Inferior parietal cortex (tissue), 1 donor: ENCODE measurements at regions not wholly inside any gene's neighbourhood (a gene's known extent, or its start where the extent isn't known, plus 50 kb on each side); places are given as distances from the start of the nearest gene placed in this dataset.

Source experiments
- DNase-seq: peaks from one replicate; pipeline ENCODE4 v3.0.0-alpha.2; 2016; ENCODE audit errors: extremely low spot score

- DNase-seq = no peak
Measured at GRCh38 chr9:108677776-108678175, 178.0 kb downstream of the ACTL7B start.

DNA sequence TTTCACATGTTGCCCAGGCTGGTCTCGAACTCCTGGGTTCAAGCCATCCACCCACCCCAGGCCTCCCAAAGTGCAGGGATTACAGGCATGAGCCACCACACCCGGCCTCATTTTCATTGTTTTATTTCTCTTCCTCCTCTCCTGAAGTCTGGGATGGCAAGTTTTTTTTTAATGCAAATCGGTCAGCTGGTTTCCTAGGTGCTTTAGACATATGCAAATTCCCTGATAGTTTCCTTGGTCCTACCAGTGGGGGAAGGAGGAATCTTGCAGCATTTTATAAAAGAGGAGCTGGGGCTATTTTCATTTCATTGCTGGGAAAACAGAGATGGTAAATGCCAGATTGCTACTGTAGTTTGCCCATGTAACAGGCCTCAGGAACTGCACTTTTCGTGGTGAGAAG is 179.4 kb downstream of the ACTL7B start:
- DNase-seq = no peak

- DNase-seq = no peak
Measured at GRCh38 chr9:108675708-108676107, 180.1 kb downstream of the ACTL7B start.

- DNase-seq = no peak
Measured at GRCh38 chr9:108674766-108675530, 180.8 kb downstream of the ACTL7B start.

DNA sequence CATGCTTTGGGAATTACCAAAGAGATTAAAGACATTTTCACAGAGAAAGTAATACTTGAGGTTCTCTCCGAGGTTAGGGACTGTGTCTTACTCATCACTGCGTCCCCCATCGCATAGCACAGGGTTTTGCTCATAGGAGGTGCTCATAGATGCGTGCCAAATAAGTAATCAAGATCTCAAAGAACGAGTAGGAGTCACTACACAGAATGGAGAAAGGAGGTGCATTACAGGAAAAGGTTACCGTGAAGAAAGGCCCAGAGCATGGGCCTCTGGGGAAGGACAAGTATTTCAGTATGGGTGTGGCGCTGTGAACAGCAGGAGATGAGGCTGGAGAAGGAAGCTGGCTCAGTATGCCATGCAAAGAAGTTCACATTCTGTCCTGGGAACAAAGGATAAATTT is 182.4 kb downstream of the ACTL7B start:
- no peak for DNase-seq

DNA sequence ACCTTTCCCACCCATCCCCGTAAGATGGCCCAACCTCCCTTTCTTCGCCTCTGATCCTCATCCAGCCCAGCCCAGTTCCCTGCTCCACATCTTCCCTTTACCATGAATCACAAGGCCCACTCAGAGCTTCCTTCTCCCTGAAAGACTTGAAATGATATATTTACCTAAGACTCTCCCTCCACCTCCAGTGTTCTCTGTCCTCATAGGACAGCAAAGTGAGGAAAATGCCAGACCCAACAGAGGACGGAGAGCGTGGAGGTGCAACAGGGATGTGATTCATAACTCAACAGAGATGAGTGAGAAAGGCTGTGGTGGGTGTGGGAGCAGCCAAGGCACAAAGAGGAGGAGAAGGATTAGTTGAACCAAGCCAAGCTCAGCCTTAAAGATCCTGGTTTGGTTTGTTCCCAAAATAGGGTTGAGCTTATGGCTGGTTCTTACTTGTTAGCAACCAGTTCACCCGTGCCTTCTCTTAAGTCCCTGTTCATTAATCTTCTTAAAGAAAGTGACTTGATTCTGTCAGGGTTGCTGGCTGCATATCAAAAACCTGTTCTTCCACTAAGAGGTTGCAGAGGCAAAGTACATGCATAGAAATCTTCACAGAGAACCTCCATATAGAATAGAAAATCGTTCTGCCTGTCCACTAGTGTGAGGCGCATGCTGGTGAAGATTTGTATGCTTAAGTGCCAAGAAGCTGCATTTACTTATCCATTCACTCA is 183.2 kb downstream of the ACTL7B start:
- no peak for DNase-seq

DNA sequence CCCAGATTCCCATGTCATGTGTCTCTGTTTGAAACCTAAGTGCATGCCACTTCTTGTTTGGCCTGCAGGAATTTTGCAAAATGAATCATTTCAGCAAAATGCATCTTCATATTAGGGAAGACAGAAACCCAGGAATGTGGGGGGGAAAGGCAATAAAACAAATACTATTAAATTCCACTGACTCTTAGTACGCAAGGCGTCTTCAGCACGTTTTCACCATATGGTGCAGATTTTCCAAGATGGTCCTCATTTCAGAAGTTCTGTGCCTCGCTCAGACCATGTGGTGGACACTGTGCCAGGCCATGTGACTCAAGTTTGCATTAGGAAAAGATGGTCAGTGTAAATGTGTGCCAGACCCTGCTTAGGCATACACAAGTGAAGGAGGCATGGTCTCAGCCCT is 184.0 kb downstream of the ACTL7B start:
- DNase-seq = no peak

- no peak for DNase-seq
Measured at GRCh38 chr9:108671176-108671575, 184.6 kb downstream of the ACTL7B start.

DNA sequence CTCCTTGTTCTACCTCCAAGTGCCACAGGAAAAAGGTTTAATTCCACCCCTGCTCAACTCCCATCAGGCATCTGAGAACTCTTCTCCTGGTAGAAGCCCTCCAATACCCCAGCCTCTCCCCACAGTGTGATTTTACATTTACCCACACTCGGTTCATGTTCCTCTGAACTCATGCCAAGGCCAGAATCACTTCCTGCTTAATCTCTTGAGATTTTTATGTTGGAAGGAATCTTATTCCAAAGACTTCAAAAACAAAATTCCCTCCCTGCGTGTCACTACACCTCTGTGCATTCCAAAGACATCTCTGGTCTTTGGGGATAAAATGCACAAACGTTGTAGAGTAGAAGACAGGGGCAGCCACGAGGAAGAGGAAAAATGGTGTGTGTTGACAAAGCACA is 186.8 kb downstream of the ACTL7B start:
- DNase-seq = no peak

DNA sequence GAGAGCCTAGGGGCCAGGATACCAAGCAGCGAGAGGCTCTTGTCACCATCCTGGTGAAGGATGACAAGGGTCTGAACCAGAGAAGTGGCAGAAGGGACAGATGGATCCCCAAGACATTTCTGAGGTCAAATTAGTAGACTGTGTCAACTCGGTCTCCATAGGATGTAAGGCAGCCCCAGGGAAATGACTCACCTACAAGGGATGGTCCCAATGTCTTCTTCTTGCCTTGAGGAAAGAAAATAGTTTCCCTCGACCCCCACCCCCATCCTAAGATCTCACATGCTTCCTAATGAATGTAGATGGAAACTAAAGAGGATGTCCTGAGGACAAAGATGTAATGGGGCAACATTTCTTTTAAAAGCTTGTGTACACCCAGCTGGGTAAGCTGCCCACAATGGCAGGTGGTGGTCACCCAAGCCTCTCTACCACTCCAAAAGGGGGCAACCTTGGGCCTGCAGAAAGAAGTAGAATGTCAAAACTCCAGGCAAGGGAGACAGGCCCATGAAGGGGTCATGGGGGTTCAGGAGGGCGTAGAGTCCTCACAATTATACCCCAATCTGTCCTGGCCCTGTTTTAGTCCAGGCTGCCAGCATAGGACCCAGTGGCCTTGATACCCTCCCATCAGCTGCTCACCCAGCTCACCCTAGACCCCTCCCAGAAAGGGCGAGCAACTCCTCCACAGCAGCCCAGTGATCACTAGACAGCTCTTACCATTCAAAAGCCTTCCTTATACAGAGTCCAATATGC is 187.4 kb downstream of the ACTL7B start:
- DNase-seq = no peak

- DNase-seq = no peak
Measured at GRCh38 chr9:108666240-108666784, 189.5 kb downstream of the ACTL7B start.

GRCh38 chr9:108665521-108666239 is 190.1 kb downstream of the ACTL7B start:
- no peak for DNase-seq

DNA sequence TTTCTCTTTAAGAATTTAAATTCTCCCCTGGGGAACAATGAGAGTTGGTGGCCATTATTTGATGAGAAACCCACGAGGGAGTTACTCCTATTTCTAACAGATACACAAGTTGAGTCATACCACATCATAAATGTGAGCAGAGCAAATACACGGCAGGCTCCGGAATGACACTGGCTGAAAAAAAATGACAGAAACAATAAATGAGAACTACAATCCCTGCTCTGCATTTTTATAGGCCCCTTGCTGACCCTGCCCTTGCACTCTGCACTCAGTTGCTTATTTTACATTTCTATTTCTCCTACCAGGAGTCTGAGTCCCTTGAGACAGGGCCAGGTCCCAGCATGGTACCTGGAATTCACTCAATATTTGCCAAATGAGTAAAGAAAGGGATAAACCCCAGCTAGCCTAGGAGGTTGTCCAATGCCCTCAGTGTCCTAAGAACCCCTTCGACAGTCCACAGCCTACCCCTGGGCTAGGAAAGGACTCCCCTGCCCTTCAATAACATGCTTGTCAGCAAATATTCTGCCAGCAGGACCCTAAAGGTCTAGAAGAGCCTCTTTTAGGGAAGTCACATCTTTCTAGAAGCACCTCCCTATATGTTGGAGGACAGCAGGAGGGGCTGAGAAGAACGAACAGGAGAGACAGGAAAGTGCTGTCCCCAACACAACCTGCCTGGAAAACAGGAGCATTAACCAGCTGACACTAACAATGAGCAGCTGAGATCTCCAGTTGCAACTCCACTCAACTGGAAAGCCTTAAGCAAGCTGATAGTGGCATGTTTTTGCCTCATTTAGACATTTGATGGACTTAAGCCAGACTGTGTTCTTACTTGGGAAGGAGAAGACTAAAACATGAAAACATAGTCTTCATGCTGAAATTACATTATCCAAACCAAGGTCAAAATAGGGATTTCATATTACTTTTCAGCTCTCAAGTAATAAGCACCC is 191.2 kb downstream of the ACTL7B start:
- no peak for DNase-seq

DNA sequence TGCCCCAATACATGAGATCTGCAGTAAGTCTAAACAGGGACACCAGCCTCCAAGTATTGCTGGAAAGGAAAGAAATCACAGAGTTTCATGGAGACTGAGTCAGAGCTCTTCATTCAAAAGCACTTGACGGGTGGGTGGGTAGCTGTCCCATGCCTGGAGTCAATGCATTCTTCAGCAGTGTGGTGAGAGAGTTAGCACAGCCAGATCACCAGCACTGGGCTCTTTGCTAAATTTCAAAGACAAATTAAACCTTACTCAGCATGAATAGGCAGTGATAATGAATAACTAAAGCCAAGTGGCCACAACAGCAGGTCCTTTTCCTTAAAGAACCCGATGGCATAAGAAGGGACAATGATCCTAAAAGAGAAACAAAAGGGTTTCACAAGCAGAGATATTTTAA is 192.4 kb downstream of the ACTL7B start:
- DNase-seq = no peak

GRCh38 chr9:108662956-108663355 is 192.8 kb downstream of the ACTL7B start:
- no peak for DNase-seq

DNA sequence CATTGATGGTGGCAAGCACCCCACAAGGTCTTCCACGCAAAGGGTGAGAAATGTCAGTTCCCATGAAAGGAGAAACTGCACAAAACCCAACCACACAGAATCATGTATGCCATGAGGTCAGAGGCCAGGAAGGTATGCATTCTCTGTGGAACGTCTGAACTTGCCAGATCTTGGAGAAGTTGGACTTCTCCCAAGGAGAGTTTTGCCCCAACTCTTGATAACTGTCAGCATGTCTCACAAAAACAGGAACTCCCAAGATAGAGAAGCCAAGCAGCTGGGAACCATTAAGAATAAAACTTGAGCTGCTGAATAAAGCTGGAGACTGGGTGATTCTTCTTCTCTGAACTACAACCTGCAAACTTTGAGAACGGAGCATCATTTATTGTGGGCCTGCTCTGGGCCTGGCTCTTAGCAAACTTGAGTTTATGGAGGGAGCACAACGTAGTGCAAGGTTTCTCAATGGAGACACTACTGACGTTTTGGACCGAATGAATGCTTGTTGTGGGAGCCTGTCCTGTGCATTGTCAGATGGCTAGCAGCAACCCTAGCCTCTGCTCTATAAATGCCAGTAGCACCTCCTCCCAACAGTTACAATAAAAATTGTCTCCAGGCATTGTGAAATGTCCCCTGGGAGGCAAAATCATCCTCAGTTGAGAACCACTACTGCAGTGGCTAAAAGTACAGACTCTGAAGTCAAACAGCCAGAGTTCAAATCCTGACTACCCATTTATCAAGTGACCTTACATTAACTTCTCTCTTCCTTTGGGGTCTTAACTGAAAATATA is 193.5 kb downstream of the ACTL7B start:
- no peak for DNase-seq

DNA sequence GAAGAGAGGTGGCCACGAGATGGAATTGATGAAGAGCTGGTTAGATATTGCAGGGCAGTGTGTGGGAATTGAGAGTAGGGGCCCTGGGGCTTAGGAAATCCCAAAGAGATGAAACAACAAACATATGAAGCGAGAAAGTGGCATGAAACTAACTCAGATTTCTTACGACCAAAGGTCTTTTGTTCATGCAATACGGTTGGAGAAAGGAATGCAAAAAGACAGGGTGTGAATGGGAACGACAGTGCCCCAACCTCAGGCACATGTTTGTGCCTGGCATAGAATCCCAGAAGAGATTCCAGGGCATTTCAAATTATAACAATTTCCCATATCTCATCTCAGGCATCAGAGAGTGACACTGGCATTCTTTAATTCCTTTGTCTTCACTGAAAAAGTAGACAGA is 199.2 kb downstream of the ACTL7B start:
- no peak for DNase-seq

GRCh38 chr9:108655818-108656217 is 200.0 kb downstream of the ACTL7B start:
- DNase-seq = no peak

- DNase-seq = no peak
Measured at GRCh38 chr9:108654566-108654965, 201.2 kb downstream of the ACTL7B start.

- no peak for DNase-seq
Measured at GRCh38 chr9:108652851-108653250, 202.9 kb downstream of the ACTL7B start.
